Tibial artery (tissue), 4 donors: ENCODE measurements at regions not wholly inside any gene's neighbourhood (a gene's known extent, or its start where the extent isn't known, plus 50 kb on each side); places are given as distances from the start of the nearest gene placed in this dataset.
"Not testable (repeated sequence)": the region's sequence is repeated elsewhere in the genome, so short reads cannot be mapped to it uniquely, and the experiment has no call there.

ENCODE experiments used
- DNase-seq, 2 donors: peaks; one replicate each; pipeline ENCODE4 v3.0.0-alpha.2; 2019
- H3K27ac ChIP-seq, 2 donors: fragments of 200-600 bp; sonication (generic) in 1 of 2; 1 replicate in 1 of 2; 2 replicates in 1 of 2; pipeline ENCODE4 v1.5.1; 2018 to 2019; ENCODE audit warnings: mild to moderate bottlenecking in 1 of 2
- H3K27me3 ChIP-seq, 2 donors: fragments of 200-600 bp; sonication (generic) in 1 of 2; one replicate each; pipeline versions ENCODE4 v1.5.1 to v1.6.0; 2016 to 2019
- H3K36me3 ChIP-seq, 3 donors: fragments of 200-600 bp; sonication (generic) in 2 of 3; one replicate each; pipeline ENCODE4 v1.5.1; 2016 to 2019; ENCODE audit warnings: mild to moderate bottlenecking in 2 of 3
- H3K4me1 ChIP-seq, 4 donors: fragments of 200-600 bp; sonication (generic) in 2 of 4; 1 replicate in 3 of 4; 2 replicates in 1 of 4; pipeline ENCODE4 v1.5.1; 2016 to 2019
- H3K4me3 ChIP-seq, 2 donors: fragments of 200-600 bp; sonication (generic) in 1 of 2; 1 replicate in 1 of 2; 2 replicates in 1 of 2; pipeline ENCODE4 v1.5.1; 2018 to 2019; ENCODE audit warnings: mild to moderate bottlenecking in 2 of 2
- H3K9me3 ChIP-seq, 3 donors: fragments of 200-600 bp; sonication (generic) in 1 of 3; one replicate each; pipeline ENCODE4 v1.5.1; 2016 to 2019
- CTCF ChIP-seq, 2 experiments: fragments of 200-600 bp in 1 of 2; fragments of 450-650 bp in 1 of 2; IDR thresholded peaks; one replicate each; pipeline ENCODE4 v1.5.1; 2017 to 2019; ENCODE audit warnings: antibody characterized with exemption in 2 of 2, mild to moderate bottlenecking in 1 of 2, moderate library complexity in 1 of 2
- intact Hi-C: fragments of 100-400 bp; cut with DNase I; formaldehyde crosslinking; loops from one replicate; pipeline ENCODE4 v1.15.0; 2023; ENCODE audit warnings: low total_unique reads

DNA sequence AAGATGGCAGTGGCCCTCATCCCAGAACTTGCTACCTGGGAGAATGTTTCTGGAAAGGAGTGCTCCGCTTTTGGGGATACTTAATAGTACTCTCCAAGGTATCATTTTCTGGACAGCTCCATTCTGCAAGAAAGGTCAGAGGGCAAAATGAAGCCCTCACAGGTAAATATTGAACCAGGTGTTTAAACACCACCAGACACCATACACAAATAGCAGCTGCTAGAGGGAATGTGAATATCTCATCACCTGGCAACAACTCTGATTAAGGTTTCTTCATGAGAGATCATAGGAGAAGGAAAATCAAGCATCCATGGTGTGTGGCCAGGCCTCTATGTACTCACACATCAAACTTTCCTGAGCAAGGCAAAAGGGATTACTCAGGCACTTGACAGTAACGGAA is 226.1 kb upstream of the FAT3 start:
- no peak for TF ChIP-seq CTCF (IDR thresholded peaks at IDR 0.05)
- DNase-seq, result no peak
- H3K9me3 ChIP-seq, result no peaks in the 10 kb centered on the region
- intact Hi-C loops, result no loop called here
- H3K4me1 ChIP-seq, result no peaks in the 10 kb centered on the region
- no peaks in the 10 kb centered on the region for H3K36me3 ChIP-seq
- no peaks in the 10 kb centered on the region for H3K27me3 ChIP-seq
- no peak overlapping the region for H3K4me3 ChIP-seq
- H3K27ac ChIP-seq, result no peak overlapping the region

- intact Hi-C loops, result no loop called here
- H3K36me3 ChIP-seq, result no peaks in the 10 kb centered on the region
- TF ChIP-seq CTCF (IDR thresholded peaks at IDR 0.05), result no peak
- no peak overlapping the region for H3K4me3 ChIP-seq
- no peaks in the 10 kb centered on the region for H3K4me1 ChIP-seq
- H3K9me3 ChIP-seq, result no peaks in the 10 kb centered on the region
- no peak for DNase-seq
- H3K27ac ChIP-seq, result no peak overlapping the region
- H3K27me3 ChIP-seq, result no peaks in the 10 kb centered on the region
Measured at GRCh38 chr11:91997226-91997625, 227.4 kb upstream of the FAT3 start.

DNA sequence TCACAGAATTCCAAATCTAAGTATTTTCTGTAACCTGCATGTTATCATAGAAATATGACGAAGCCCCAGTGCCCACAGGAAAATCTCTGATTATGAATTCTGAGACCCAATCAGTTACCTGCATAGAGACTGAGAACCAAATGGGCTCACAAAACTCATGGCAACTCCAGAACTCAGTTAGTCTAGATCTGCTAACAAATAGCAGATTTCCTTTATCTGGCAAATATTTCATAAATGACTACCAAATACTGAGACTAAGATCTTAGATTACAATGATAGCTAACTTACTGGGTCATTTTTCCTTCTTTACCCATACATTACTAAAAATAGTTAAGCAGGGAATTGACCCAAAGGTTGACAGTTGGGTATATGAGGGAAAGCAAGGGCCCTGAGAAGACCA is 228.1 kb upstream of the FAT3 start:
- Histone ChIP-seq H3K4me3 (no peak overlapping the region), H3K27ac (no peak overlapping the region), H3K36me3 (no peaks in the 10 kb centered on the region), H3K9me3 (no peaks in the 10 kb centered on the region), H3K4me1 (no peaks in the 10 kb centered on the region), H3K27me3 (no peaks in the 10 kb centered on the region)
- no peak for TF ChIP-seq CTCF (IDR thresholded peaks at IDR 0.05)
- intact Hi-C loops, result no loop called here
- no peak for DNase-seq

DNA sequence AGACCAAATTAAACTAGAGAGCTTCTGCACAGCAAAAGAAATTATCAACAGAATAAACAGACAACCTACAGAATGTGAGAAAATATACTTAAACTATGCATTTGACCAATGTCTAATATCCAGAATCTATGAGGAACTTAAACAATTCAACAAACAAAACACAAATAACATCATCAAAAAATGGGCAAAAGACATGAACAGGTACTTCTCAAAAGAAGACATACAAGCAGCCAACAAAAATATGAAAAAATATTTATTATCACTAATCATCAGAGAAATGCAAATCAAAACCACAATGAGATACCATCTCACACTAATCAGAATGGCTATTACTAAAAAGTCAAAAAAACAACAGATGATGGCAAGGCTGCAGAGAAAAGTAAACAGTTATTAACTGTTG is 236.2 kb upstream of the FAT3 start:
- H3K27ac ChIP-seq, intact Hi-C loops, DNase-seq, H3K4me1 ChIP-seq, H3K9me3 ChIP-seq, H3K36me3 ChIP-seq, H3K4me3 ChIP-seq, H3K27me3 ChIP-seq: not testable (repeated sequence)

- no peak for TF ChIP-seq CTCF (IDR thresholded peaks at IDR 0.05)
- Histone ChIP-seq H3K4me3 (no peak overlapping the region), H3K4me1 (peaks cover 0 to 18% (median 10%) of the 10 kb centered on the region in 4 donors), H3K9me3 (no peaks in the 10 kb centered on the region), H3K27me3 (no peaks in the 10 kb centered on the region), H3K27ac (no peak overlapping the region), H3K36me3 (no peaks in the 10 kb centered on the region)
- intact Hi-C loops, result no loop called here
- no peak for DNase-seq
Measured at GRCh38 chr11:91986218-91986617, 238.4 kb upstream of the FAT3 start.

- Histone ChIP-seq H3K9me3 (no peaks in the 10 kb centered on the region), H3K4me3 (no peak overlapping the region), H3K27me3 (no peaks in the 10 kb centered on the region), H3K4me1 (peaks cover 0 to 22% (median 10%) of the 10 kb centered on the region in 4 donors), H3K27ac (no peak overlapping the region), H3K36me3 (no peaks in the 10 kb centered on the region)
- no peak for DNase-seq
- no peak for TF ChIP-seq CTCF (IDR thresholded peaks at IDR 0.05)
- intact Hi-C loops, result no loop called here
Measured at GRCh38 chr11:91984033-91984584, 240.5 kb upstream of the FAT3 start.
